Ovary (tissue), 7 donors: ENCODE measurements at regions not wholly inside any gene's neighbourhood (a gene's known extent, or its start where the extent isn't known, plus 50 kb on each side); places are given as distances from the start of the nearest gene placed in this dataset.

Source experiments
- DNase-seq, 5 donors: peaks; one replicate each; pipeline ENCODE4 v3.0.0-alpha.2; 2019 to 2020
- H3K27ac ChIP-seq, 2 donors: fragments of 200-600 bp; one replicate each; pipeline versions ENCODE4 v1.5.1 to v1.8.0; 2019 to 2022
- H3K27me3 ChIP-seq: fragments of 200-600 bp; one replicate; pipeline ENCODE4 v1.8.0; 2022
- H3K36me3 ChIP-seq: fragments of 200-600 bp; sonication (generic); one replicate; pipeline ENCODE4 v1.5.1; 2019
- H3K4me1 ChIP-seq: one replicate; pipeline ENCODE4 v1.8.1; 2013; ENCODE audit warnings: mild to moderate bottlenecking, moderate library complexity; ENCODE audit not compliant: insufficient read depth
- H3K4me3 ChIP-seq: fragments of 200-600 bp; sonication (generic); one replicate; pipeline ENCODE4 v1.5.1; 2017
- H3K9me3 ChIP-seq, 2 donors: fragments of 200-600 bp in 1 of 2; sonication (generic) in 1 of 2; one replicate each; pipeline versions ENCODE4 v1.5.1 to v1.8.1; 2013 to 2019; ENCODE audit warnings: mild to moderate bottlenecking in 1 of 2, moderate library complexity in 1 of 2
- EP300 ChIP-seq: sonication (generic); formaldehyde crosslinking; IDR thresholded peaks from one replicate; pipeline ENCODE4 v1.6.1; 2017; ENCODE audit warnings: antibody characterized with exemption
- POLR2A ChIP-seq: fragments of 450-650 bp; IDR thresholded peaks from one replicate; pipeline ENCODE4 v1.6.1; 2017; ENCODE audit warnings: antibody characterized with exemption, mild to moderate bottlenecking, moderate library complexity
- WGBS, 3 donors: extraction: QIAGEN DNeasy Blood & Tissue Kit in 1 of 3; methylation state at CpG; one replicate each; pipeline versions ENCODE4 v1.1.5 to v1.1.7; 2013 to 2017; 5-methylcytosine and 5-hydroxymethylcytosine counted together
- intact Hi-C, 4 donors: fragments of 100-400 bp; cut with DNase I; formaldehyde crosslinking; loops; one replicate each; pipeline versions ENCODE4 v1.11.0 to v1.15.1; 2022 to 2023
- TF ChIP-seq, protein P1 (sequence below), 3 donors: fragments of 450-650 bp in 2 of 3; fragments of 200-600 bp in 1 of 3; IDR thresholded peaks; one replicate each; pipeline versions ENCODE4 v1.5.1 to v1.8.0; 2016 to 2022; ENCODE audit warnings: antibody characterized with exemption in 3 of 3, mild to moderate bottlenecking in 1 of 3
- donor health status: DM: no; HTN: no; CAD: no; lungs with moderate emphysema.
- donor health status: DM: no; HTN: no; CAD: no.
- donor health status: Bipolar disorder and iron deficiency.
- donor health status: DM: no; HTN: no; CAD: no.
- donor health status: DM: yes; HTN: yes; CAD: no.

DNA sequence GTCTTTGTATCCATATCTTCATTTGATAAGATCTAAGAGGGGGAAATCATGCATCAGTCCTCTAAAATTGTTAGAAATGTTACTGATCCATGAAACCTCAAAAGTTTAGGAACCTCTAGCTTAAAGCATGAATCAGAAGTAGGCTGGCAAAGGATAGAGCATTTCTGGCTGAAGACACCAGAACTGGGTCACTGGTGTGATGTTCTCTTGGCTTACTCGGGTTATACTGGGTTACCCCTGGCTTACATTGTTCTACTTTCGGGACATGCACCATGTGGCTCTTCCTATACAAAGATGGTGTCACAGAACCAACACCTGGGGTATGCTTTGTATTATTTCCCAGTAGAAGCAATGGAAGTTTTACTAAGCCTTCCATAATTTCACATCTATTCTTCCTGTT lies 83.2 kb upstream of the TNP1 start:
- H3K9me3 ChIP-seq, result no peaks in the 10 kb centered on the region
- 85 to 95% (median 94%) methylated on average over 2 of the region's 2 CpGs for WGBS, 3 donors
- H3K27ac ChIP-seq, result no peak overlapping the region
- H3K4me3 ChIP-seq, result no peak overlapping the region
- no peaks in the 10 kb centered on the region for H3K27me3 ChIP-seq
- H3K4me1 ChIP-seq, result peaks cover 2% of the 10 kb centered on the region
- H3K36me3 ChIP-seq, result no peaks in the 10 kb centered on the region
- no peak for DNase-seq
- intact Hi-C loops, result no loop called here
- TF ChIP-seq EP300 (no peak), POLR2A (no peak)
- TF ChIP-seq, protein P1, sequence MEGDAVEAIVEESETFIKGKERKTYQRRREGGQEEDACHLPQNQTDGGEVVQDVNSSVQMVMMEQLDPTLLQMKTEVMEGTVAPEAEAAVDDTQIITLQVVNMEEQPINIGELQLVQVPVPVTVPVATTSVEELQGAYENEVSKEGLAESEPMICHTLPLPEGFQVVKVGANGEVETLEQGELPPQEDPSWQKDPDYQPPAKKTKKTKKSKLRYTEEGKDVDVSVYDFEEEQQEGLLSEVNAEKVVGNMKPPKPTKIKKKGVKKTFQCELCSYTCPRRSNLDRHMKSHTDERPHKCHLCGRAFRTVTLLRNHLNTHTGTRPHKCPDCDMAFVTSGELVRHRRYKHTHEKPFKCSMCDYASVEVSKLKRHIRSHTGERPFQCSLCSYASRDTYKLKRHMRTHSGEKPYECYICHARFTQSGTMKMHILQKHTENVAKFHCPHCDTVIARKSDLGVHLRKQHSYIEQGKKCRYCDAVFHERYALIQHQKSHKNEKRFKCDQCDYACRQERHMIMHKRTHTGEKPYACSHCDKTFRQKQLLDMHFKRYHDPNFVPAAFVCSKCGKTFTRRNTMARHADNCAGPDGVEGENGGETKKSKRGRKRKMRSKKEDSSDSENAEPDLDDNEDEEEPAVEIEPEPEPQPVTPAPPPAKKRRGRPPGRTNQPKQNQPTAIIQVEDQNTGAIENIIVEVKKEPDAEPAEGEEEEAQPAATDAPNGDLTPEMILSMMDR (IDR thresholded peaks at IDR 0.05), result no peak

DNA sequence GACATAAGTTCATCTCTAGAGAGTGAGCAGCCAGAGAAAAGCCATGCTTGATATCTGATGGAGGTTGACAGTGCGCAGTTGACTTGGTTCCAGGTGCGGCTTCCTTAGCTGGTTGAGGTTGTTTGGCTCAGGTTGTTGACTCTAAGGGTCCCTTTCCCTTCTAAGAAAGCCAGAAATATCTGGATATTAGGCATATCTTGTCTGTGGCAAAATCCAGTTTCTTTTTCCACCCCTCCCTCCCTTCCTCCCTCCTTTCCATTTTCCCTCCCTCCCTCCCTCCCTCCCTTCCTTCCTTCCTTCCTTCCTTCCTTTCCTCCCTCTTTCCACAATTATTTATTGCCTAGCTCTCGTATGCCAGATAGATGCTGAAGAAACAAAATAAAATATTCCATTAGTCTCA lies 82.6 kb upstream of the TNP1 start:
- WGBS, 3 donors, result 78 to 94% (median 85%) methylated on average over 3 of the region's 3 CpGs
- Histone ChIP-seq H3K4me3 (no peak overlapping the region), H3K9me3 (no peaks in the 10 kb centered on the region), H3K4me1 (peaks cover 2% of the 10 kb centered on the region), H3K36me3 (no peaks in the 10 kb centered on the region), H3K27ac (no peak overlapping the region), H3K27me3 (no peaks in the 10 kb centered on the region)
- intact Hi-C loops, result no loop called here
- TF ChIP-seq POLR2A (no peak), EP300 (no peak)
- TF ChIP-seq, protein P1 (IDR thresholded peaks at IDR 0.05), result no peak
- DNase-seq, result no peak

DNA sequence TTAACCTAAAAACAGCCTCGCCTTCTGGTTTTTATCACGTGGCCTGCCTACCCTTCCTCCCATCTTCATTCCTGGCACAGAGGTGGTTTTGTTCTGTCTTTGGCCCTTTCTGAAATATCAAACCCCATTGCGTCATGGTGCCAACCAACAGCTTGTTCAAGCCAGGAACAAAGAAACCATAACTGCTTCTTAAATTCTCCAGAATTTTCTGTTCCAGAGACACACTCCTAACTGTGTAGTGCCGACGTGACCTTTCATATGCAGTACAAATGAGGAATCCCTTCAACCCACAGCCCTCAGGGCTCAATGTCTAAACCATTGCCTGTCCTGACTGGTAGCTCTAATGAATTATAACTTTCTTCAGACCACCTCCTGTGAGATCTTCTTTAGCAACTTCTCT lies 82.2 kb upstream of the TNP1 start:
- Histone ChIP-seq H3K27ac (no peak overlapping the region), H3K9me3 (no peaks in the 10 kb centered on the region), H3K4me1 (peaks cover 5% of the 10 kb centered on the region), H3K27me3 (no peaks in the 10 kb centered on the region), H3K4me3 (no peak overlapping the region), H3K36me3 (no peaks in the 10 kb centered on the region)
- whole genome bisulfite sequencing, 3 donors, result 90 to 96% (median 95%) methylated on average over 5 of the region's 5 CpGs
- intact Hi-C loops, result no loop called here
- no peak for DNase-seq
- TF ChIP-seq, protein P1 (IDR thresholded peaks at IDR 0.05), result no peak
- TF ChIP-seq EP300 (no peak), POLR2A (no peak)

DNA sequence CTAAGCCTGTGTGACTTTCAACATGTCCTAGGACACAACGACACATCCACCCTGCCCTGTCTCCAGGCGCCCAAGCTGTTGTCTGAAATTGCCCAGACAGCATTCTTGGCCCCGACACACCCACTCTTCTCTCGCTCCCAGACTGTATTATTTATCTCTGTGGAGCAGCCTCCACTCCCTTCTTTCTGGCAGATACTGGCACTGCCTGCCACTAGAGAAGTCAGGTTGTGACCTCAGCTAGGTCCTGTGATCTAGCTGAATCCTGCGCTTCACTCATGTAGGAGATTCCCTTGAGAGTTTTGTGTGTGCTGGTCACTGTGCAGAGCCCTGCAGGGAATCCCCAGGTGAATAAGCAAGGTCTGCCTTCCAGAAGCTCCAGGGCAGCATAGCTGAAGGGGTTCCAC lies 77.1 kb upstream of the TNP1 start:
- H3K27me3 ChIP-seq, result no peaks in the 10 kb centered on the region
- H3K4me3 ChIP-seq, result no peak overlapping the region
- H3K4me1 ChIP-seq, result peaks cover 18% of the 10 kb centered on the region
- intact Hi-C loops, result loop anchor here in 1 of 4 donors (10.0 kb wide), 1 partner anchor 232 kb away; no protein-coding TSS in a partner anchor
- DNase-seq, result peak in 1 of 5 donors; percentile 21
- H3K9me3 ChIP-seq, result no peaks in the 10 kb centered on the region
- H3K27ac ChIP-seq, result peak overlapping the region in 1 of 2 donors; percentile 26
- WGBS, 3 donors, result 39 to 52% (median 49%) methylated on average over 5 of the region's 5 CpGs
- TF ChIP-seq, protein P1 (IDR thresholded peaks at IDR 0.05), result no peak
- no peak for TF ChIP-seq POLR2A
- TF ChIP-seq EP300, result no peak
- no peaks in the 10 kb centered on the region for H3K36me3 ChIP-seq
